ENCODE measurements at regions not wholly inside any gene's neighbourhood (a gene's known extent, or its start where the extent isn't known, plus 50 kb on each side); places are given as distances from the start of the nearest gene placed in this dataset.

DNA sequence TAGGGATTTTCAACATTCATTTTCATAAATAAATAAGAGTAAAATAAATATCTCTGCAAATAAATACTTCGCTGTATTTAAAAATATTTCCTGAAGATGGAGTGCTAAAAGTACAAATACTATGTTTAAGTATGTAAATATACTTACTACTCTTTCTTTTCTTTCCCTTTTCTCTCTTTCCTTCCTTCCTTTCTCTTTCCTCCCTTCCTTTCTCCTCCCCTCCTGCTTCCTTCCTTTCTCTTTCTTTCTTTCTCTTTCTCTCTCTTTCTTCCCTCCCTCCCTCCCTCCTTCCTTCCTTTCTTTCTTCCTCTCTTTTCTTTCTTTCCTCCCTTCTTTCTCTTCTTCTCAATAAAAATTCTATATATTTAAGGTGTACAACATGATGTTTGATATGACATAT is 496.1 kb downstream of the CCSER2 start:
- WGBS, 2 donors = 76 to 84% methylated on average over 1 of the region's 1 CpG
- H3K9me3 ChIP-seq = no peaks in the 10 kb centered on the region
- H3K4me1 ChIP-seq = no peaks in the 10 kb centered on the region
- TF ChIP-seq, protein P1, sequence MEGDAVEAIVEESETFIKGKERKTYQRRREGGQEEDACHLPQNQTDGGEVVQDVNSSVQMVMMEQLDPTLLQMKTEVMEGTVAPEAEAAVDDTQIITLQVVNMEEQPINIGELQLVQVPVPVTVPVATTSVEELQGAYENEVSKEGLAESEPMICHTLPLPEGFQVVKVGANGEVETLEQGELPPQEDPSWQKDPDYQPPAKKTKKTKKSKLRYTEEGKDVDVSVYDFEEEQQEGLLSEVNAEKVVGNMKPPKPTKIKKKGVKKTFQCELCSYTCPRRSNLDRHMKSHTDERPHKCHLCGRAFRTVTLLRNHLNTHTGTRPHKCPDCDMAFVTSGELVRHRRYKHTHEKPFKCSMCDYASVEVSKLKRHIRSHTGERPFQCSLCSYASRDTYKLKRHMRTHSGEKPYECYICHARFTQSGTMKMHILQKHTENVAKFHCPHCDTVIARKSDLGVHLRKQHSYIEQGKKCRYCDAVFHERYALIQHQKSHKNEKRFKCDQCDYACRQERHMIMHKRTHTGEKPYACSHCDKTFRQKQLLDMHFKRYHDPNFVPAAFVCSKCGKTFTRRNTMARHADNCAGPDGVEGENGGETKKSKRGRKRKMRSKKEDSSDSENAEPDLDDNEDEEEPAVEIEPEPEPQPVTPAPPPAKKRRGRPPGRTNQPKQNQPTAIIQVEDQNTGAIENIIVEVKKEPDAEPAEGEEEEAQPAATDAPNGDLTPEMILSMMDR (IDR thresholded peaks at IDR 0.05) = no peak
- H3K36me3 ChIP-seq = no peaks in the 10 kb centered on the region
- no peaks in the 10 kb centered on the region for H3K27me3 ChIP-seq
- no peak overlapping the region for H3K4me3 ChIP-seq
- H3K27ac ChIP-seq = no peak overlapping the region
- no peak for ATAC-seq
- no peak for DNase-seq
- intact Hi-C loops (cut with DNase I) = no loop called here
- FAIRE-seq = no peak

DNA sequence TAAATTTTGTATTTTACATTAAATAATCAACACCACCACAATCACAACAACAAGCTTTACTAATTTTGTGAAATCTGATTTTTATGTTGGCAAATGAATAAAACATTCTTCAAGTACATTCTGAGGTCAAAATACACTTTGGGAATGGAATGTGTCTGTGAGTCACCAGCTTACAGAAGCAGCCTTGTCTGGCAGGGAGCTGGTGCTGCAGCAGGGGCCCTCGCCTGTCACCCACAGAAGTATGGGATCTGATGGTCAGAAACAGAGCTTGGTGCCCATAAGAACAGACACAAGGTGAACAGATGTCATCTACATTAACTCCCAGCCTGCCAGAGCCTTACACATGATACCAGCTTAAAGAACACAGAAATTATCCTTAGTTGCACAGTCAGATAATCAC is 496.9 kb downstream of the CCSER2 start:
- Histone ChIP-seq H3K9me3 (no peaks in the 10 kb centered on the region), H3K27me3 (no peaks in the 10 kb centered on the region), H3K4me1 (no peaks in the 10 kb centered on the region), H3K27ac (no peak overlapping the region), H3K36me3 (no peaks in the 10 kb centered on the region), H3K4me3 (no peak overlapping the region)
- peak in 3 of 4 donors; percentile 30 to 75 (median 64) for ATAC-seq
- TF ChIP-seq, protein P1 (IDR thresholded peaks at IDR 0.05) = no peak
- intact Hi-C loops (cut with DNase I) = no loop called here
- FAIRE-seq = no peak
- peak in 1 of 6 donors; percentile 21 for DNase-seq
- 43 to 68% methylated on average over 1 of the region's 1 CpG for WGBS, 2 donors

DNA sequence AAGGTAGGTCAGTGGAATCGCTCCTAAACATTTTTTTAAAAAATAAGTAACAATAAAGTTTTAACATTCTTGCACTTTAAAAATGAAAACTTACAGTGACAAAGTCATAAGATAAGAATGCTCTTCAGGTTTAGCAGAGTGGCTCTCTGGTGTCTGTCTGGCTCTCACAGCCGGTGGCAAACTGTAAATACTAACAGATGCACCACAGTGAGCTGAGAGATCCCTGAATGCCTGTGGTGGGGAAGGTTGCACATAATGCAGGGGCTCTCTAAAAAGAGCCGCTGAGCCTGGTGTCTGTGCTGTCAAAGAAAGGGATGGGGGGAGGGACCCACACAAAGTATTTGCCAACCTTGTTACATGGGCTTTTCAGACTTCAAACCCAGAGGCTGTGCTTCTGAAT is 498.3 kb downstream of the CCSER2 start:
- 65 to 77% methylated on average over 3 of the region's 3 CpGs for WGBS, 2 donors
- ATAC-seq (no peak), FAIRE-seq (no peak), DNase-seq (no peak)
- no peaks in the 10 kb centered on the region for H3K36me3 ChIP-seq
- H3K27me3 ChIP-seq = no peaks in the 10 kb centered on the region
- TF ChIP-seq, protein P1 (IDR thresholded peaks at IDR 0.05) = no peak
- intact Hi-C loops (cut with DNase I) = no loop called here
- H3K9me3 ChIP-seq = no peaks in the 10 kb centered on the region
- H3K4me1 ChIP-seq = no peaks in the 10 kb centered on the region
- H3K27ac ChIP-seq = no peak overlapping the region
- no peak overlapping the region for H3K4me3 ChIP-seq

DNA sequence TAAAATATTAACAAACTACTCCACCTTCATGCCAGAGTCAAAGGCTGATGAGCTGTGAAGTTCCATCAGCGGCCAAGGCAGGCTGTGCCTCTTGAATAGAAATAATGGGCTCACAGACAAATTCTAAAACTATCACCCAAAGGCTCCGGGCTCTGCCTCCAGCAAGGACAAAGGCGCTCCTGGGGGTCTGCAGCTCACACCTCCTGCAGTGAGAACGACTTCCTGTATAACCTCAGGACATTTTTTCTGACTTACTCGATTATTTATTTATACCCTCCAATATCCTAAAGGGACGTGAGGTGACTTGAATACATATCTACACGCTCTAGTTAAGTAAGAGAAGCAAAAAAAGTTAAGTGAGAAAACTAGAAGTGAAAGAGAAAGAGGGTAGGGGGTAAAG is 500.7 kb downstream of the CCSER2 start:
- TF ChIP-seq, protein P1 (IDR thresholded peaks at IDR 0.05) = no peak
- Histone ChIP-seq H3K27ac (no peak overlapping the region), H3K36me3 (no peaks in the 10 kb centered on the region), H3K27me3 (no peaks in the 10 kb centered on the region), H3K4me1 (no peaks in the 10 kb centered on the region), H3K9me3 (no peaks in the 10 kb centered on the region), H3K4me3 (no peak overlapping the region)
- ATAC-seq (no peak), DNase-seq (no peak), FAIRE-seq (no peak)
- WGBS, 2 donors = 58 to 73% methylated on average over 7 of the region's 7 CpGs
- intact Hi-C loops (cut with DNase I) = no loop called here

DNA sequence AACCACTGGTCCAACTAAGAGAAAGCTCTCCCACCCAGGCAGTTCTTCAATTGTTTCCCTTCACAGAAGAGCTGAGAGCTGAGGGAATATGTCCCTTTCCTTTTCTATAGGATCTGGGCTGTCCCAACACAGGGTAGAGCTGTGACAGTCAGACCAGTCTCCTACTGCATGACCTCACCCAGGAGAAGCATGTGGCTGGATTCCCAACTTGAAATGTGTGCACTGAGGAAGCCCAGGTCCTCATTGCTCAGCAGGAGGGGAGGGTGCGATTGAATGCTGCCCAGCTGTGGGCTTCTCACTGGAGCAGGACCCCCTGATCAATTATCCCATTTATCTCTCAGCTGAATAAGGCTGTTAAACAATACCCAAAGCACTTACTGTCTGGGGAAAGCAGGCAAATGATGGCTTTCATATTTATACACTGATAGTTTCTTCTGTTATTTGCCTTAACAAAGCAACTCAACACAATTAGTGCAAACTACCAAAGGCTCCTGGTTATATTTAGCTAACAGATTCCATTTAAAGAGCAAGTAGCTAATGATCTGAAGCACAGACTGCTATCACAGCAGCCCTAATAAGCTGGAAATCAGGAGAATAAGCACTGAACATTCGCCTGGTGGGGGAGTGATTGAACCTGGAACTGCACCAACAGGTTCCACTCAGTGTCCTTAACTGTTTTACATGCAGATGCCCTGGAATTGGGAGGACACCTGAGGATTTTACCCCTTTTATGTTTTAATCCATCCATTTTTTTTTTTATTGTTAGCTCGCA is 508.8 kb downstream of the CCSER2 start:
- intact Hi-C loops (cut with DNase I) = no loop called here
- Histone ChIP-seq H3K4me3 (no peak overlapping the region), H3K27me3 (no peaks in the 10 kb centered on the region), H3K36me3 (no peaks in the 10 kb centered on the region), H3K9me3 (no peaks in the 10 kb centered on the region), H3K27ac (no peak overlapping the region), H3K4me1 (peaks cover 0 to under 1% (median 0%) of the 10 kb centered on the region in 3 donors)
- DNase-seq (no peak), FAIRE-seq (no peak), ATAC-seq (peak in 2 of 4 donors; percentile 32 to 49)
- TF ChIP-seq, protein P1 (IDR thresholded peaks at IDR 0.05) = no peak
- WGBS, 2 donors = 52 to 61% methylated on average over 3 of the region's 3 CpGs
